GM23338 (cell line): ENCODE measurements at regions not wholly inside any gene's neighbourhood (a gene's known extent, or its start where the extent isn't known, plus 50 kb on each side); places are given as distances from the start of the nearest gene placed in this dataset.

Experiments
- ATAC-seq: fragments of 200-7000 bp; cut with Tn5 transposase; 3 replicates; pipeline ENCODE4 v1.9.1; 2020
- DNase-seq: peaks from one replicate; pipeline ENCODE4 v3.0.0-alpha.2; 2015; ENCODE audit warnings: low spot score
- H2AFZ ChIP-seq: fragments of 200-600 bp; sonication (generic); 2 replicates; pipeline ENCODE4 v1.8.0; 2016; ENCODE audit warnings: antibody characterized with exemption, mild to moderate bottlenecking, moderate library complexity
- H3F3A ChIP-seq: fragments of 200-600 bp; sonication (generic); replicated peaks from 2 replicates; pipeline ENCODE4 v1.8.0; 2017; ENCODE audit warnings: antibody characterized with exemption, mixed run types, low read depth
- H3K27ac ChIP-seq: fragments of 200-600 bp; sonication (generic); 2 replicates; pipeline ENCODE4 v1.6.1; 2016; ENCODE audit warnings: low read depth
- H3K27me3 ChIP-seq: fragments of 200-600 bp; sonication (generic); 2 replicates; pipeline ENCODE4 v1.8.0; 2016; ENCODE audit warnings: mild to moderate bottlenecking, mixed run types, moderate library complexity; ENCODE audit not compliant: insufficient read depth
- H3K36me3 ChIP-seq: fragments of 200-600 bp; sonication (generic); 2 replicates; pipeline ENCODE4 v1.8.0; 2016; ENCODE audit warnings: mild to moderate bottlenecking; ENCODE audit not compliant: insufficient read depth
- H3K4me1 ChIP-seq: fragments of 200-600 bp; sonication (generic); 2 replicates; pipeline ENCODE4 v1.8.0; 2016; ENCODE audit warnings: mild to moderate bottlenecking, moderate library complexity; ENCODE audit not compliant: insufficient read depth
- H3K4me2 ChIP-seq: fragments of 200-600 bp; sonication (generic); 2 replicates; pipeline ENCODE4 v1.7.1; 2017; ENCODE audit warnings: mixed run types
- H3K4me3 ChIP-seq: fragments of 200-600 bp; sonication (generic); 2 replicates; pipeline ENCODE4 v1.6.1; 2016; ENCODE audit warnings: mixed run types
- H3K79me2 ChIP-seq: fragments of 200-600 bp; sonication (generic); replicated peaks from 2 replicates; pipeline ENCODE4 v1.8.0; 2017; ENCODE audit warnings: mild to moderate bottlenecking; ENCODE audit not compliant: insufficient read depth
- H3K9me2 ChIP-seq: fragments of 200-600 bp; sonication (generic); 2 replicates; pipeline ENCODE4 v1.8.0; 2017; ENCODE audit not compliant: insufficient read depth
- H4K20me1 ChIP-seq: fragments of 200-600 bp; sonication (generic); replicated peaks from 2 replicates; pipeline ENCODE4 v1.8.0; 2017; ENCODE audit warnings: mild to moderate bottlenecking; ENCODE audit not compliant: insufficient read depth
- H3K27ac Mint-ChIP-seq: 2 replicates; pipeline ENCODE4 v1.8.0; 2020; ENCODE audit warnings: inconsistent platforms, mild to moderate bottlenecking, moderate library complexity, mixed read lengths
- H3K27me3 Mint-ChIP-seq: 3 replicates; pipeline ENCODE4 v1.8.0; 2022; ENCODE audit warnings: low read depth, mild to moderate bottlenecking, moderate library complexity, mixed read lengths, inconsistent platforms; ENCODE audit not compliant: insufficient read depth, poor library complexity
- H3K36me3 Mint-ChIP-seq: 3 replicates; pipeline ENCODE4 v1.8.0; 2021; ENCODE audit warnings: low read depth, mild to moderate bottlenecking, inconsistent platforms, moderate library complexity, mixed read lengths
- H3K4me1 Mint-ChIP-seq: 3 replicates; pipeline ENCODE4 v1.8.0; 2020; ENCODE audit warnings: mild to moderate bottlenecking, inconsistent platforms, mixed read lengths
- H3K4me3 Mint-ChIP-seq: 3 replicates; pipeline ENCODE4 v1.8.0; 2021; ENCODE audit warnings: moderate library complexity, mild to moderate bottlenecking, inconsistent platforms, mixed read lengths
- H3K9me3 Mint-ChIP-seq: 3 replicates; pipeline ENCODE4 v1.8.0; 2020; ENCODE audit warnings: moderate library complexity, mild to moderate bottlenecking, inconsistent platforms, mixed read lengths
- EZH2 ChIP-seq: fragments of 200-600 bp; sonication (generic); IDR thresholded peaks from one replicate; pipeline ENCODE4 v1.8.0; 2017; ENCODE audit warnings: antibody characterized with exemption, mild to moderate bottlenecking, low read depth; ENCODE audit not compliant: unreplicated experiment
- EZH2phosphoT487 ChIP-seq: fragments of 200-600 bp; sonication (generic); IDR thresholded peaks from one replicate; pipeline ENCODE4 v1.8.1; 2018; ENCODE audit warnings: antibody characterized with exemption; ENCODE audit not compliant: unreplicated experiment
- POLR2AphosphoS5 ChIP-seq: IDR thresholded peaks from 2 replicates; pipeline ENCODE4 v1.6.1; 2016; ENCODE audit warnings: antibody characterized with exemption, low read depth
- STAT1 ChIP-seq: IDR thresholded peaks from one replicate; pipeline ENCODE4 v1.6.1; 2016; ENCODE audit warnings: antibody characterized with exemption; ENCODE audit not compliant: unreplicated experiment
- ZNF331 ChIP-seq: fragments of 250-450 bp; sonication (Bioruptor Pico); IDR thresholded peaks from 2 replicates; pipeline ENCODE4 v1.5.0; 2020; ENCODE audit warnings: low read depth, mild to moderate bottlenecking, moderate library complexity
- TF ChIP-seq, protein P1 (sequence below), 2 experiments: fragments of 200-600 bp in 1 of 2; sonication (generic) in 1 of 2; conservative IDR thresholded peaks; 2 replicates each; pipeline versions ENCODE4 v1.5.1 to v1.6.1; 2016 to 2017; ENCODE audit warnings: antibody characterized with exemption in 2 of 2, low read depth in 2 of 2, mild to moderate bottlenecking in 2 of 2, moderate library complexity in 1 of 2
- TF ChIP-seq, protein P2 (sequence below): IDR thresholded peaks from one replicate; pipeline ENCODE4 v1.6.1; 2018; ENCODE audit warnings: antibody characterized with exemption; ENCODE audit not compliant: unreplicated experiment
- TF ChIP-seq, protein P3 (sequence below): IDR thresholded peaks from 2 replicates; pipeline ENCODE4 v1.6.1; 2016; ENCODE audit warnings: antibody characterized with exemption

DNA sequence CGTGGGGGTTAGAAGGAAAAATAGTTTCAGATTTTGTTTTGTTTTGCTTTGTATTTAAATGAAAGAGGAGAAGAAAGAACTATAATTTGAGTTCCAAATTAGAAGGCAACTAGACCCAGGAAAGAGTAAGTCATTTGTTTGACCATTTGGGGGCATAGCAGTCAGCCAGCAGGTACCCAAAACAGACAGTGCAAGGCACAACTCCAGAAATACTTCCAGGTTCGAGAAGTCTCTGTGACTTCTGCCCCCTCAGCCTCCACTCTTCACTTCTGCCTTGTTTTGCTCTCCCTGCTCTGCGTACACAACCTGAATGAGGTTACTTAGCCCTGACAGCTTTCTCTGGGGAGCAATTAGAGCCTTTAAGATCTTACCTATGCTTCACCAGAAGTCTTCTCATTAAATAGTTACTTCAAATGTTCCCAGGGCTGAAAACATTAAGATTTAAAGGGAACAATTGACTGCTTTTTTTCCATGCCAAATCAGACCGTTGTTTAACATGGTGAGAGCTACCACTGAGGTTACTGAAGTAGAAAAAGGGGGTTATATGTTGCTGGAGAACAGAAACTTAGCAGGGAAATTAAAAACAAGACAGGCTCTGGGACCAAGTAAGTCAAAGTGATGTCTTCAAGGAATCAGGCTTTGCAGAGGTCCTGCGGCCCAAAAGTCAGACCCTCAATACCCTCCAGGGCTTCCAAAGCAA is 216.9 kb downstream of the BCL11A start:
- TF ChIP-seq, protein P1, sequence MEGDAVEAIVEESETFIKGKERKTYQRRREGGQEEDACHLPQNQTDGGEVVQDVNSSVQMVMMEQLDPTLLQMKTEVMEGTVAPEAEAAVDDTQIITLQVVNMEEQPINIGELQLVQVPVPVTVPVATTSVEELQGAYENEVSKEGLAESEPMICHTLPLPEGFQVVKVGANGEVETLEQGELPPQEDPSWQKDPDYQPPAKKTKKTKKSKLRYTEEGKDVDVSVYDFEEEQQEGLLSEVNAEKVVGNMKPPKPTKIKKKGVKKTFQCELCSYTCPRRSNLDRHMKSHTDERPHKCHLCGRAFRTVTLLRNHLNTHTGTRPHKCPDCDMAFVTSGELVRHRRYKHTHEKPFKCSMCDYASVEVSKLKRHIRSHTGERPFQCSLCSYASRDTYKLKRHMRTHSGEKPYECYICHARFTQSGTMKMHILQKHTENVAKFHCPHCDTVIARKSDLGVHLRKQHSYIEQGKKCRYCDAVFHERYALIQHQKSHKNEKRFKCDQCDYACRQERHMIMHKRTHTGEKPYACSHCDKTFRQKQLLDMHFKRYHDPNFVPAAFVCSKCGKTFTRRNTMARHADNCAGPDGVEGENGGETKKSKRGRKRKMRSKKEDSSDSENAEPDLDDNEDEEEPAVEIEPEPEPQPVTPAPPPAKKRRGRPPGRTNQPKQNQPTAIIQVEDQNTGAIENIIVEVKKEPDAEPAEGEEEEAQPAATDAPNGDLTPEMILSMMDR (conservative IDR thresholded peaks at IDR 0.05; ENCODE audit: low read depth in 2 of 2) = peak in 1 of 2 experiments; percentile 39; a peak in 2 of 4 replicates
- no peak for TF ChIP-seq STAT1
- Histone ChIP-seq H3K4me2 (no peak overlapping the region), H3K27ac (no peak overlapping the region), H2AFZ (no peak overlapping the region), H3F3A (no peaks in the 10 kb centered on the region), H3K9me2 (no peaks in the 10 kb centered on the region), H3K27me3 (no peaks in the 10 kb centered on the region), H3K4me3 (no peak overlapping the region), H4K20me1 (no peaks in the 10 kb centered on the region), H3K4me1 (0 out of 2 replicates have a peak, but pooled peaks cover 4% of the 10 kb centered on the region), H3K36me3 (no peaks in the 10 kb centered on the region), H3K79me2 (no peaks in the 10 kb centered on the region)
- Mint-ChIP-seq H3K36me3 (no peaks in the 10 kb centered on the region), H3K27me3 (peaks cover 1% of the 10 kb centered on the region), H3K27ac (no peak overlapping the region), H3K4me3 (no peak overlapping the region), H3K4me1 (peaks cover 8% of the 10 kb centered on the region; the same call in 1 of the 3 replicates), H3K9me3 (no peaks in the 10 kb centered on the region)
- no peak for DNase-seq
- ATAC-seq = peak; percentile 53

DNA sequence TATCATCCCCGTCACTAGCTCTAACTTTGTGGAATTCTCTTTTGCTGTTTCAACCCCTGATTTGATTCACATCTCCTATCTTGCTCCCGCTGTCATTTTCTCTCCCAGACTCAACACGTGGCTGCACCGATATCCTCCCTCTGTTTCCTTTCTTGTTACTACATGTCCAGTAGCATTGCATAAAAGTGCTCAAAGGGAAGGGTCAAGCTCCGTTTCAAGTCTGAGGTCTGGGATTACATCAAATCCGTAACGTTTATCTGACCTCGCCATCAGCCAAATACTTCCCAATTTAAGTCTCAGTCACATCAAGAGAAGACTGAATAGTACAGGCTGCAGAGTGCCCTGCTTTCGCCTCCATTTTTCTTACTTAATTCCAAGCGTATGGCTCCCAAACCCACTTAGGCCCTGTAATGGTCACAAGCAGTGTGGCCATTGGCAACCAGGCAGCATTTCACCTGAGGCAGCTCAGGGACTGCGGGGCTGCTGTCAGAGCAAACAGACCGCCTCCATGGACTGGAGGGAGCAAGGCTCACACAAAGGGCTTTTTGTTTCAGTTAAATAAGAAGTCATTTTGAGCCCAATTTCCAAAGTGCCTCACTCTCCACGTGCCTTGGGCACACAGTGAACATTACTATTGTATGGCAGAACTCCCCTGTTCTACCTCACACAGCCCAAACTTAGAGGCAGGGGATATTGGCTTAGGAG is 217.8 kb downstream of the BCL11A start:
- no peak overlapping the region for H3K4me2 ChIP-seq
- ATAC-seq = peak; percentile 65
- peak overlapping the region; percentile 86 for H2AFZ ChIP-seq
- no peaks in the 10 kb centered on the region for H3K79me2 ChIP-seq
- peaks cover 8% of the 10 kb centered on the region; the same call in 1 of the 3 replicates for H3K4me1 Mint-ChIP-seq
- no peak overlapping the region for H3K4me3 Mint-ChIP-seq
- 0 out of 2 replicates have a peak, but pooled peaks cover 4% of the 10 kb centered on the region for H3K4me1 ChIP-seq
- H4K20me1 ChIP-seq = no peaks in the 10 kb centered on the region
- no peaks in the 10 kb centered on the region for H3F3A ChIP-seq
- no peaks in the 10 kb centered on the region for H3K36me3 Mint-ChIP-seq
- no peaks in the 10 kb centered on the region for H3K27me3 ChIP-seq
- peaks cover 1% of the 10 kb centered on the region for H3K27me3 Mint-ChIP-seq
- H3K27ac Mint-ChIP-seq = no peak overlapping the region
- no peak overlapping the region for H3K4me3 ChIP-seq
- no peaks in the 10 kb centered on the region for H3K36me3 ChIP-seq
- no peak overlapping the region for H3K27ac ChIP-seq
- DNase-seq = no peak
- no peaks in the 10 kb centered on the region for H3K9me3 Mint-ChIP-seq
- no peaks in the 10 kb centered on the region for H3K9me2 ChIP-seq
- TF ChIP-seq EZH2phosphoT487 = no peak
- no peak for TF ChIP-seq ZNF331 (CRISPR knock-in tag)
- TF ChIP-seq STAT1 = no peak
- TF ChIP-seq, protein P2, sequence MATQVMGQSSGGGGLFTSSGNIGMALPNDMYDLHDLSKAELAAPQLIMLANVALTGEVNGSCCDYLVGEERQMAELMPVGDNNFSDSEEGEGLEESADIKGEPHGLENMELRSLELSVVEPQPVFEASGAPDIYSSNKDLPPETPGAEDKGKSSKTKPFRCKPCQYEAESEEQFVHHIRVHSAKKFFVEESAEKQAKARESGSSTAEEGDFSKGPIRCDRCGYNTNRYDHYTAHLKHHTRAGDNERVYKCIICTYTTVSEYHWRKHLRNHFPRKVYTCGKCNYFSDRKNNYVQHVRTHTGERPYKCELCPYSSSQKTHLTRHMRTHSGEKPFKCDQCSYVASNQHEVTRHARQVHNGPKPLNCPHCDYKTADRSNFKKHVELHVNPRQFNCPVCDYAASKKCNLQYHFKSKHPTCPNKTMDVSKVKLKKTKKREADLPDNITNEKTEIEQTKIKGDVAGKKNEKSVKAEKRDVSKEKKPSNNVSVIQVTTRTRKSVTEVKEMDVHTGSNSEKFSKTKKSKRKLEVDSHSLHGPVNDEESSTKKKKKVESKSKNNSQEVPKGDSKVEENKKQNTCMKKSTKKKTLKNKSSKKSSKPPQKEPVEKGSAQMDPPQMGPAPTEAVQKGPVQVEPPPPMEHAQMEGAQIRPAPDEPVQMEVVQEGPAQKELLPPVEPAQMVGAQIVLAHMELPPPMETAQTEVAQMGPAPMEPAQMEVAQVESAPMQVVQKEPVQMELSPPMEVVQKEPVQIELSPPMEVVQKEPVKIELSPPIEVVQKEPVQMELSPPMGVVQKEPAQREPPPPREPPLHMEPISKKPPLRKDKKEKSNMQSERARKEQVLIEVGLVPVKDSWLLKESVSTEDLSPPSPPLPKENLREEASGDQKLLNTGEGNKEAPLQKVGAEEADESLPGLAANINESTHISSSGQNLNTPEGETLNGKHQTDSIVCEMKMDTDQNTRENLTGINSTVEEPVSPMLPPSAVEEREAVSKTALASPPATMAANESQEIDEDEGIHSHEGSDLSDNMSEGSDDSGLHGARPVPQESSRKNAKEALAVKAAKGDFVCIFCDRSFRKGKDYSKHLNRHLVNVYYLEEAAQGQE = no peak
- no peak for TF ChIP-seq POLR2AphosphoS5
- TF ChIP-seq EZH2 = no peak
- TF ChIP-seq, protein P3, sequence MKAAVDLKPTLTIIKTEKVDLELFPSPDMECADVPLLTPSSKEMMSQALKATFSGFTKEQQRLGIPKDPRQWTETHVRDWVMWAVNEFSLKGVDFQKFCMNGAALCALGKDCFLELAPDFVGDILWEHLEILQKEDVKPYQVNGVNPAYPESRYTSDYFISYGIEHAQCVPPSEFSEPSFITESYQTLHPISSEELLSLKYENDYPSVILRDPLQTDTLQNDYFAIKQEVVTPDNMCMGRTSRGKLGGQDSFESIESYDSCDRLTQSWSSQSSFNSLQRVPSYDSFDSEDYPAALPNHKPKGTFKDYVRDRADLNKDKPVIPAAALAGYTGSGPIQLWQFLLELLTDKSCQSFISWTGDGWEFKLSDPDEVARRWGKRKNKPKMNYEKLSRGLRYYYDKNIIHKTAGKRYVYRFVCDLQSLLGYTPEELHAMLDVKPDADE = no peak
- TF ChIP-seq, protein P1 (conservative IDR thresholded peaks at IDR 0.05; ENCODE audit: low read depth in 2 of 2) = no peak
